GM20000 (cell line): ENCODE measurements at regions not wholly inside any gene's neighbourhood (a gene's known extent, or its start where the extent isn't known, plus 50 kb on each side); places are given as distances from the start of the nearest gene placed in this dataset.

ENCODE experiments used
- DNase-seq: peaks from one replicate; pipeline ENCODE4 v3.0.0; 2012; ENCODE audit warnings: low spot score
- TF ChIP-seq, protein P1 (sequence below): IDR thresholded peaks from 2 replicates; pipeline ENCODE4 v1.5.1; 2012; ENCODE audit warnings: mild to moderate bottlenecking, control low read depth; ENCODE audit errors: extremely low read depth, missing control alignments

DNA sequence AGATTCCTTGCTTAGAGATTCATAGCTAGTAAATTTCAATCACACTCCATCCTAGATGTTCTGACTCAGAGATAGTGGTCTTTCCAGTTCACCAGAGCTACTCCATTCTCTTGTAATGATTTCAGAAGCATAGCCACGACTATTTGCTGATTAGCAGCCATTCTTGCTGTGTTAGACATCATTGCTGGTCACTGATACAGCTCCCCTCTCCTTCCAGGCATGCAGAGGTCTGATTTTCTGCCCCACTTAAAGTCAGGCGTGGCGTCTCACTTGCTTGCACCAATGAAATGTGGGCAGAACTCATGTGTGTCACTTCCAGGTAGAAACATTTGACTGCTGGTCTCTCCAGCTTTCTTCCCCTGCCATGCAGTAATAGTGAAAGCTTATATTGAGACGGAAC lies 168.9 kb upstream of the JARID2 start:
- TF ChIP-seq, protein P1, sequence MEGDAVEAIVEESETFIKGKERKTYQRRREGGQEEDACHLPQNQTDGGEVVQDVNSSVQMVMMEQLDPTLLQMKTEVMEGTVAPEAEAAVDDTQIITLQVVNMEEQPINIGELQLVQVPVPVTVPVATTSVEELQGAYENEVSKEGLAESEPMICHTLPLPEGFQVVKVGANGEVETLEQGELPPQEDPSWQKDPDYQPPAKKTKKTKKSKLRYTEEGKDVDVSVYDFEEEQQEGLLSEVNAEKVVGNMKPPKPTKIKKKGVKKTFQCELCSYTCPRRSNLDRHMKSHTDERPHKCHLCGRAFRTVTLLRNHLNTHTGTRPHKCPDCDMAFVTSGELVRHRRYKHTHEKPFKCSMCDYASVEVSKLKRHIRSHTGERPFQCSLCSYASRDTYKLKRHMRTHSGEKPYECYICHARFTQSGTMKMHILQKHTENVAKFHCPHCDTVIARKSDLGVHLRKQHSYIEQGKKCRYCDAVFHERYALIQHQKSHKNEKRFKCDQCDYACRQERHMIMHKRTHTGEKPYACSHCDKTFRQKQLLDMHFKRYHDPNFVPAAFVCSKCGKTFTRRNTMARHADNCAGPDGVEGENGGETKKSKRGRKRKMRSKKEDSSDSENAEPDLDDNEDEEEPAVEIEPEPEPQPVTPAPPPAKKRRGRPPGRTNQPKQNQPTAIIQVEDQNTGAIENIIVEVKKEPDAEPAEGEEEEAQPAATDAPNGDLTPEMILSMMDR, result no peak
- DNase-seq, result no peak

DNA sequence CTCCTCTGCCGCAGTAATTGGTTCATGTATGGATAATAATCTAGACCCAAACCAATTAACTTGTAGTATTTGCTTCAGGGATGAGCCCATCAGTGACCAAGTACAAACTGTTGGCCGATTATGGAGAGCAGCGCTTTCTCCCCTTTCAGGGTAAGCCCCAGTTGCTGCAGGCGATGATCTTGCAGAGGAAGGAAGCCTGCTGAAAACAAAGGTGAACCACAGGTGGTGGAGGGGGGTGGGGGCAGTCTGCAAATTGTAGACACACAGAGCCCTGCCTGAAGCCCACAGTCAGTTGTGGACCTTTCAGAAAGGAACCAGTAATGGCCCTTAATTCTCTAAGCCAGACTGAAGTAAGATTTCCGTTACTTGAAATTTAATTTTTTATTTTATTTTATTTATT lies 167.9 kb upstream of the JARID2 start:
- no peak for DNase-seq
- TF ChIP-seq, protein P1, result no peak

DNA sequence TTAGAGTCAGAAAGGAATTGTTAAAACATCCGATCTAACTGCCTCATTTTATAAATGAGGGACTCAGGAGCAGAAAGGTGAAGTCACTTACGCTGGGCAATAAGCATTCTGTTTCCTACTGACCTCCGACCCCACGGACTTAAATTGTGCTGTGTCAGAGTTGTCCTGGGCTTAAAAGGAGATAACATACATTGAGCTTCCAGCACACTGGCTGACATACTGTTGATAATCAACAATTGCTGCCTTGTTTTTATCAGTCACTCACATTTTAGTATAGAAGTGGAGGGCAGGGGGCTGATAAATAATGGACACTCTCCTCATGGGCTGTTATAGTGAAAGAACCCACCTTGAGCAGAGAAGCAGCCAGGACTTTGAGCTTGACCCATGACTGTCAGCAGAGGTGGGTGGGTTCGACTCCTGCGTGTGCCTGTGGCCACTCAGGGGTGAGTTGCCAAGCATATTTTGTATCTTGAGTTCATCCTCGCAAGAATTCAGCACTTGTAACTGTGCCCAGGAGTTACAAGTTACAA lies 166.5 kb upstream of the JARID2 start:
- TF ChIP-seq, protein P1, result no peak
- no peak for DNase-seq

DNA sequence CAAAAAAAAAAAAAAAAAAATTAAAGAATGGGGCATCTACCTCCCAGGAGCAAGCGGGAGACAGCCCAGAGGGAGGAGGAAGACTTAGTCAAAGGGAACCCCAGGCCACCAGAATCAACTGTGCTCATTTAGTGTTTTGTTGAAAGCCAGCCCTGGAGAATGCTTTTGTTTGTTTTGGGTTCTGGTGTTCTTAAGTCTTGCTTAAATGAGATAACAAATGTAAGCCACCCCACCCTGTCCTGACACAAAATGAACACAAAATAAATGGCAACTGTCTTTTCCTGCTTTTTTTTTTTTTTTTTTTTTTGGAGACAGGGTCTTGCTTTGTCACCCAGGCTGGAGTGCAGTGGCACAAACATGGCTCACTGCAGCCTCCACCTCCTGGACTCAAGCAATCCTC lies 165.0 kb upstream of the JARID2 start:
- DNase-seq, result no peak
- TF ChIP-seq, protein P1, result no peak

DNA sequence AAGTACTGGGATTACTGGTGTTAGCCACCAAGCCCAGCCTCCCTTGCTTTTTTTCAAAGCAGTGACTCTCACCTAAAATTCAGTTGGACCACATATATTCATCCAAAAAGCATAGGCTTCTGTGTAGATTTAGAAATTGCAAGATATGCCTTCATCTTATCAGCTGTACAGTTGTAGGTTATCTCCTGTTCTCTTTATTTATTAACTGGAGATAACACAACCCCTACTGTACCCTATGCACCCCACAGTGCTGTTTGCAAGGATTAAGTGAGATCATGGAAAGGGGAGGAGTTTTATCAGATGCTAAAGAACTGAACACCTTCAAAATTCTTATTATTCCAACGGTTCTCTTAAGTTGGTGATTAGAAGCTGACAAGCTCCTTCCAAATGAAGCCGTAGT lies 164.4 kb upstream of the JARID2 start:
- TF ChIP-seq, protein P1, result no peak
- DNase-seq, result no peak

DNA sequence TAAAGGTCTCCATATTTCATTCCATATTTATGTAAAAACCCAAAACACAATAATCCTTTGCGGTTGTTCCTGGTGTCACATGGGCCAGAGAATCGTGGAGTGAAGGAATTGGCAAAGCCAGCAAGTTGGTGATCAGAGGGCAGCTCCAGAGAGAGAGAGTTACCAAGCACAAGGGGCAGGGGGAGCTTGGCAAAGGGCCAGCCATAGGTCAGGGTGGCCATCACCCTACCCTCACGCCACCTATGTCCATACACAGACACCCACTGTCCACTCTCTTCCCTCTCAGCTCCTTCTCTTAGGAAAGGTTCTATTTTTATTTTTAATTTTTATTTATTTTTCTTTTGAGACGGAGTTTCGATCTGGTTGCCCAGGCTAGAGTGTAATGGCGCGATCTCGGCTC lies 163.2 kb upstream of the JARID2 start:
- no peak for DNase-seq

DNA sequence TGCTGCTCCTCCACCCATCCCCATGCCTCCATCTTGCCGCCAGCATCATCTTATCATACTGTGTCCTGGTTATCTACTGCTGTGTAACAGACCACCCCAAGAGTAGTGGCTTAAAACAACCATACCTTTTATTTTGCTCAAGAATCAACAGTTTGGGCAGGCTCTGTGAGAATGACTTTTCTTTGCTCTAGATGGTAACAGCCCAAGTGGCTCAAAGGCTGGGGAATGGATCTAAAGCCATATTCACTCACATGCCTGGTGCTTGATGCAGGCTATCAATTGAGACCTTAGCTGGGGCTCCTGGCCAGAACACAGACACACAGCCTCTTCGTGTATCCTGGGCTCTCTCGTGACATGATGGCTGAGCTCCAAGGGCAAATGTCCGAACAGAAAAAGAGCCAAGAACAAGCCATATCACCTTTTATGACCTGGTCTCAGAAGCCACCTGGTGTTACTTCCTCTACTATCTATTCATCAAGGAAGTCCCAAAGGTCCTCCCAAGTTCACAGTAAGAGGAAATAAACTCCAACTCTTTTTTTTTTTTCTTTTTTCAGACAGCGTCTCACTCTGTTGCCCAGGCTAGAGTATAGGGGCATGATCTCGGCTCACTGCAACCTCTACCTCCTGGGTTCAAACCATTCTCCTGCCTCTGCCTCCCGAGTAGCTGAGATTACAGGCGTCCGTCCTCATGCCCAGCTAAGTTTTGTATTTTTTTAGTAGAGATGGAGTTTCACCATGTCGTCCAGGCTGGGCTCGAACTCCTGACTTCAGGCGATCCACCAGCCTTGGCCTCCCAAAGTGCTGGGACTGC lies 159.3 kb upstream of the JARID2 start:
- TF ChIP-seq, protein P1, result no peak
- DNase-seq, result no peak

More for the DNA sequence above, 163.2 kb upstream of the JARID2 start:
- TF ChIP-seq, protein P1, result no peak
